Stomach (tissue), 4 donors: ENCODE measurements at regions not wholly inside any gene's neighbourhood (a gene's known extent, or its start where the extent isn't known, plus 50 kb on each side); places are given as distances from the start of the nearest gene placed in this dataset.

ENCODE experiments used
- CTCF ChIP-seq, 7 experiments: fragments of 450-650 bp in 4 of 7; fragments of 200-600 bp in 3 of 7; sonication (generic) in 3 of 7; IDR thresholded peaks; one replicate each; pipeline ENCODE4 v1.5.1; 2016 to 2019; ENCODE audit warnings: antibody characterized with exemption in 7 of 7, control low read depth in 2 of 7, mild to moderate bottlenecking in 1 of 7
- EP300 ChIP-seq: sonication (generic); formaldehyde crosslinking; IDR thresholded peaks from one replicate; pipeline ENCODE4 v1.6.1; 2017; ENCODE audit warnings: antibody characterized with exemption
- POLR2A ChIP-seq, 4 donors: fragments of 450-650 bp; IDR thresholded peaks; one replicate each; pipeline ENCODE4 v1.6.1; 2016; ENCODE audit warnings: antibody characterized with exemption in 4 of 4, control low read depth in 2 of 4, mild to moderate bottlenecking in 1 of 4, moderate library complexity in 1 of 4

- TF ChIP-seq CTCF (IDR thresholded peaks at IDR 0.05) (no peak), POLR2A (IDR thresholded peaks at IDR 0.05) (no peak), EP300 (no peak)
These were observed 57.2 kb downstream of the RTP5 start for GRCh38 chr2:241926541-241927311.
